Suppressor macrophage treated with lipopolysaccharide for 1 hour (primary cell): ENCODE measurements at regions not wholly inside any gene's neighbourhood (a gene's known extent, or its start where the extent isn't known, plus 50 kb on each side); places are given as distances from the start of the nearest gene placed in this dataset.

Experiments
- DNase-seq, 3 donors: peaks; one replicate each; pipeline ENCODE4 v3.0.0-alpha.2; 2020 to 2022

DNA sequence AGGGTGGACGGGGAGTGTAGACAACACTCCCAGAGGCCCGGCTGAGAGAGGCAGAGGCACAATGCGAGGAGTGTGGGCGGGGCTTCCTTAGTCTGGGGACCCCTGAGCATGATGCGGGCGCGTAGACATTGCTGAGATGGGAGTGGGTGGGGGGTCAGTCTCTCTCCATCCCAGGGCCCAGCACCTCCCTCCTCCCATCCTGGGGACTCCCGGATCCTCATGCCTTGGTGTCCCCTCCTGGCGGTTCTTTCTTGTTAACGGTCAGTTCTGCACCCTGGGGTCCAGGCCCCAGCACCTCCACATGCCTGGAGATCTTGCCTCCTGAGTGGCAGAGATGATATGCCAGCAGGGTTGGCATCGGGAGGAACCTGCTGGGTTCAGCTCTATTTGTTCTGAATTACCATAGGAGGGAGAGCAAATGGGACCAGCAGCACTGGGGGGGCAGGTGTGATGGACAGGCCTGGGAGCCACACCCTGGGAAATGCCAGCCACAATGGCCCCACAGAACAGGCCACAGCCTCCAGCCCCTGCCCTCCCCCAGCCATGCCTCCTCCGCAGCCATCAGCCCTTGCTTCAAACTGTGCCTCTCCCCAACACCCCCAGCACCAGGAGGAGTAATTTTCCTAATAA lies 55.7 kb downstream of the RTL6 start:
- DNase-seq: no peak

DNA sequence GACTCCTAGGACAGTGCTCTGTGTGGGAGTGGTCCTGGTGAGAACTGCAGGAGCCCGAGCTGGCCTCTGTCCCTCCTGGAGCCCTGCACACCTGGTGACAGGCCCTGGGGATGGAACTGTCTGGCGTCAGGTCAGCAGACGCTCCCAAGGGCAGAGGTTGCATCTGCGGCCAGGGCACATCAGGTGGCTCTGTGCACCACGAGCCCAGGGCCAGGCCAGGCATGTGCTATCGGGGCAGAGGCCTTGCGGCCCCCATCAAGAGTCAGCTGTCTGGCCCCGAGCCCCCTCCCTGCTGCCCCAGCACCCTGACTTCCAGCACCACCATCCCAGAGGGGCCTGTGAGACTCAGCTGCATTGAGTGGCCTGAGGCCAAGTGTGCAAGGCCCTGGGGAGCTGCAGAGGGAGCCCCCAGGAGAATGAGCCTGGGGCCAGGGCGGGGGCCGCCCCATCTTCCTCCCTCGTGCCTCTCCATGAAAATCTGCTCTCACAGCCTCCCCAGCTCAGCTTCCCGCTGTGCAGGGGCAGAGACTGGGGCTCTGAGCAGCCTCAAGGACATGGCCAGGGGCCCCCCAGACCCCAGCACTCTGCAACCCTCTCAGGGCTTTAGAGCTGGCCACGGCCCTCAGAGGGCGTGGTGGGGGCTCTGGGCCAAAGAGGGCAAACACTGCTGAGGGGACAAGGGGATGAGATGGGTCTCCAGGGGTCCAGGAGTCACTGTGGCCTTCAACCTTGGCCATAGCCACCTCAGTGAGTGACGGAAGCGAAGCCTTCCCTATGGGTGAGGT lies 56.4 kb downstream of the RTL6 start:
- DNase-seq: no peak

DNA sequence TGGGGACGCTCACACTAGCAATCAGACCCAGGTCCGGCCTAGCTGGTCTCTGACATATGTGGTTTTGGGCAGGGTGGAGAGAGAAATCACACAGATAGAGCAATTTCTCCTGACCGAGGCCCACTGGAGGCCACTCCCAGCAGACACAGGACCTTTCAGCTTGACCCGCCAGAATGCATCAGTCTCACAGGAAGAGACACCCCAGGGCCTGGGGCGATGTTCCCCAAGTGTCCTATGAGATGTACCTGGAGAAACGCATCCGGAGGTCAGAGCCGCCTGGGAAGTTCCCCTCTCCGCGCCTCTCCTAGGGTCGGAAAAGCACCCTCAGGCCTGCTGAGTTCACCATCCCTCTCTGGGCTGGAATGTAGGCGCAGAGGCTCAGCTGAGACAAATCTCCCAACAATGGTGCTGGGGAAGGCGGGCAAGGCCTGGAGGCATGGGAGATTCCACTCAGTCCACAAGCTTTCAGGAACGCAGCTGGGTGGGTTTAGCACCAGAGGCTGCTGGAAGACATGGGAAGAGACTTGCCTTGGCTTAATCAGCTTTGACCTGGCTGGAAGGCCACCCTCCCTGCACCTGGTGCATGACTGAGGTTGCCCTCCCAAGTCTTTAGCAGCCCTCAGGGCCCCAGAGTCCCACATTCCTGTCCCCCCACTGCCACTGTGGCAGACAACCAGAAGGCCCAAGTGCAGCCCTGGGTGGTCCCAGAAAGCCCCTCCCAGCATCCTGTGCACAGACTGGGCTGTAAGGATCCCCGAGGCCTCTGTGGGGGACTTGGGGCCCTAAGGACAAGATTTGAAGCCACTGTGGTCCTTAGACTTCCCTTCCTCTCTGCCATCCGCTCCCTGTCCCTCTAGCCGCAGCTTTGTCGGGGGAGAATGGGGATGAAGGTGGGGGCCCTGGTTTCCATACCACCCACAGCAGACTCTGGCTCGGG lies 57.5 kb downstream of the RTL6 start:
- DNase-seq: no peak

DNA sequence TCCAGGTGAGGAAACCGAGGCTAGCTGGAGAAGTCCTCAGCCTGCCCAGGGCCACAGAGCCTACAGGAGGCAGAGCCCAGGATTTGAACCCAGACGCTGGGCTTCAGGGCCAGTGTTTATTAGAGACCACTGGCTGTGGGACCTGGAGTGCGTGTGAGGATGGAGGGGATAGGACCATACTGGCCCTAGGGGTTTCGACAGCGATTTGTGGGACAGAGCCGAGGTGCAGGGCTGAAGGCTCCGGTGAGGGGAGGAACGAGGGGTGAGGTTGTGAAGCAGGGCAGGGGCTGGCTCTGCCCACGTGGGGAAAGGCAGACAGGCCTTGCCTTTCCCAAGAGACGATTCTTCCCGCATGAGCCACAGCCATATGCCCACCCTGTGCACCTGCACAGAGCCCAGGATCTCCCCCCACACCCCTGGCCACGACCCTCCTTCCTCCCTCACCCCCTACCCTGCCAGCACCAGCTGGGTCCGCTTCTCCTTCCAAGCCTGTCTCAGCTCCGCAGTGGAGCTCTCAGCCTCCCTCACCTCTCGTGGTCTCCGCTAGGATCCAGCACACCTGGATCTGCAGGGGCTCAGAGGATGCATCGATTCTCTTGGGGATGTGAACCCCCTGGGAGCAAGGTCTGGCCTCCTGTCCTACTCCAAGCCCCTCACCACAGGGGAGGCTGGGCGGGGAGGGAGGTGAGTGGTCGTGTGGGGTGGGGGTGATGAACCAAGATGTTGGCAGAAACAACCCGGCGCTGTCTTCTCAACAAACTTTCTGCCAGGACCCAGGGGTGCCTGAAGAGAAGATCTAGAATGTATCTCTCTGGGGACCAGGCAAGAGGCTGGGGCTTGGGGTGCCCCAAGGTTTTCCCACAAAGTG lies 58.4 kb downstream of the RTL6 start:
- DNase-seq: no peak

DNA sequence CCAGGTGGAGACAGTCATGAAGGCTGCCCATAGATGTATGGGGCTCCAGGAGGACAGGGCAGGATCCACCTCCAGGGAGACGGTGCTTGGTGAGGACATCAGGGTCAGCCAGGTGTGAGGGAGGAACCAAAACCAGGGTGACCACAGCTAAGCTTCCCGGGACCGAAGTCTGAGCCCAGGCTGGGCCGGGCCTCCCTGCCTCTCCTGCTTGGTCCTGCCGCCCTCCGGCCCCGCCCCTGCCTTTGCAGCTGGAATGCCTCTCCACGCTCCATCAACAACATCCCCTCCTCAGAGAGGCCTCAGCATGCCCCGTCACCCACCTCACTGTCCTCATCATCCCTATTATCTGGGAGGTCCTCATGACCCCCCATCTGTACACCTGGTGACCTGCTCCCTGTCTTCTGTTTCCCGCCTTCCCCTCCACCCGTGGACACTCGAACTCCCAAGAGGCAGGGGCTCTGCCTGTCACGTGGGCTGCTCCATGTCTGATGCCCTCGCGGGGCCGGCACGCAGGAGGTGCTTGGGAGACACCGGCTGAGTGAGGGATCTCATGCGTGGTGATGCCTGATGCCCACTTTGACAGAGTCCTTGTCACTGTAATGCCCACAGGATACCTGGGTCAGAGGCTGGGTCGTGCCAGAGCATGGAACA lies 59.4 kb downstream of the RTL6 start:
- no peak for DNase-seq

DNA sequence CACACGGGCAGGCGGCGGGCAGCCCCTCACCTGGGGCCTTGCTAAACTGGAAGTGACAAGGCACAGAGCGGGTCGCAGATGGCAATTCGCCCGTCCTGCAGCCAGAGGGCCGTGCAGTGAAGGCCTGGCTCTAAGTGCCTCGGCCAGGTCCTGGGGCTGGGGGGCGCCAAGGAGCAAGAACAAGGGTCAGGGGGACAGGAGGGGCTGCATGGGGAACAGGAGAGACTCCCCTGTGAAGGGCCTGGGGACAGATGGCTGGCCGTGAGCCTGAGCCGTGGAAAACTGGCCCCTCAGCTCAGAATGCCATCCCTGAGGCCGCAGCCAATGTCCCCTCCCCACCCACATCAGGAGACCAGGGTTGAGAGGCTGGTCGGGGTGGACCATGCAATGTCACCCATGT lies 60.0 kb downstream of the RTL6 start:
- DNase-seq: no peak

DNA sequence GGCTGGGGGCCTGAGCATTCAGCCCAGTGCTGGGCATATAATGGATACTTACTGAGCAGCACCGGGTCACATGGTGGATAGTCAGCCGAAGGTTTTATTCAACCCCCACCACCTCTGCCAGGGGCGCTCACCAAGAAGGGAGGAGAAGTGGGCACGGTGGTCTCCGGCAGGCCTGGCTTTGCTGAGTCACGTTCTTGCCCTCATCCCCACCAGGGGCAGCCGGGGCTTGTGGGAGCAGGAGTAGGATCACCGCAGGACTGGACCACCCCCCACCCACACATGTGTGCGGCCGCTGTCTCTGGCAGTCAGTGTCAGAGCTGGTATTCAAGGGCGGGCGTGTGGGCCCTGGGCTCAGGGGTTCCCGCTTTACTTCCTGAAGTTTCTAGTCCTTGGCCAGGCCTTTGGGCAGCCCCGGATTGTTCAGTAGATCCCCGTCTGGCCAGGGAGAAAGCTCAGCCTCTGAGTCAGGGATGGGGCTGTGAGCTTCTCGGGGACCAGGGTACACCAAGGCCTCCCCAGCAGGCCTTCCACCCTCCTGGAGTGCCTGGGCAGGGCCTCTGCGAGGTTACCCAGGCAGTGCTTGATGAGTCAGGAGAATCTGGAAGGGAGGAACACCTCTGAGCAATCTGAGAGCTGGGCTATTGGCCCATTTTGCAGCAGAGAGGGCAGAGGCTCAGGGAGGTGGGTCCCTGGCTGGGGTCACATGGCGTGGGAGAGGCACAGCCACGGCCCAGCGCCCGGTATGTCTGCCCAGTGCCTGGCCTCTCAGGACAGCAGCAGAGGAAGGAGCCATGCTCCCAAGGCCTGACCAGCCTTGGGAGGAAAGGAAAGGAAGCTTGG lies 60.6 kb downstream of the RTL6 start:
- DNase-seq: no peak

DNA sequence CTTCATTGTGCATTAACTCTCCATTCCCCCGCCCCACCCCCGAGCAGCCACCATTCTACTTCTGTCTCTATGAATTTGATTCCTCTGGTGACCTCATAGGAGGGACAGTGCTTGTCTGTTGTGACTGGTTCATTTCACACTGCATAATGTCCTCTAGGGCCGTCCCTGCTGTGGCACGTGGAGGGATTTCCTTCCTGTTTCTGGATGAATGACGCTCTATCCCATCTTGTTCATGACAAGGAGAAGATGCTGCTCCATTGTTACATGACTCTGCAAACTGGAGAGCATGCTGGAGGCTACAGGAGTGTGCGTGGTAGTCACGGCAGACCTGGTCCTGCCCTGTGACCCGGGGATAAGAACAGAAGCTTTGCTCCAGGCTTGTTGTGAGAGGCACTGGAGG lies 61.3 kb downstream of the RTL6 start:
- peak; percentile 42 to 63 (median 44) for DNase-seq

DNA sequence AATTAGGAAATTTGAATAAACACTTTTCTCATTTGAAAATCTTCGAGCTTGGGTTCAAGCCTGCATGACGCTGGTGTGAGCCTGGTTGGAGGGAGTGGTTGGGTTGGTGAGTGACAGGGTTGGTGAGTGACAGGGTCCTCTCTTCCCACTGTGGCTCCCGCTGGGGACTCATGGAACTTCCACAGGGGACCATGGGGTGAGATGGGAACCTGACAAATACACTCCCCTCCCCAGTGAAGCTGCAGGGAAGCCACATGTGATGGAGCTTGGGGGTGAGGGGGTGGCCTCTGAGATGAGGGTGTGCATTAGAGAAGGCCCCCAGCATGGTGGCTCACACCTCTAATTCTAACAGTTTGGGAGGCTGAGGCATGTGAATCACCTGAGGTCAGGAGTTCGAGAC lies 66.8 kb downstream of the RTL6 start:
- no peak for DNase-seq

DNA sequence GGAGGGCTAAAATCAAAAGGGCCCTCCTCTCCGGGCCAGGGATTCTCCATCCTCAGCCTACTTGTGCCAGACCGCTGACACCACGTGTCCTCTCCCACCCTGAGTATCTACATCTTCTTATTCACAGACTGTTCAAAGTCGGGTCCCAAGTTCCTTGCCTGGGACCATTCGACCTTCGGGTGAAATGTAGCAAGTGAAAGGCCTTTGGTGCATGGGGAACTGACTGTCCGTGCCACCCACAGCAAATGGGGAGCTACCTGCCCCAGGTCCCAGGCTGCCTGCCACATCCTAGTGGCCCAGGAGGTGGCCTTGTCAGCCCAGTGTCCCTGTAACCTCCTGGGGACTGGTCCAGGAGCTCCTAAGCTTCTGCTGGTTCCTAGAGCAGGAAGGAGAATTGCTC lies 67.3 kb downstream of the RTL6 start:
- no peak for DNase-seq

DNA sequence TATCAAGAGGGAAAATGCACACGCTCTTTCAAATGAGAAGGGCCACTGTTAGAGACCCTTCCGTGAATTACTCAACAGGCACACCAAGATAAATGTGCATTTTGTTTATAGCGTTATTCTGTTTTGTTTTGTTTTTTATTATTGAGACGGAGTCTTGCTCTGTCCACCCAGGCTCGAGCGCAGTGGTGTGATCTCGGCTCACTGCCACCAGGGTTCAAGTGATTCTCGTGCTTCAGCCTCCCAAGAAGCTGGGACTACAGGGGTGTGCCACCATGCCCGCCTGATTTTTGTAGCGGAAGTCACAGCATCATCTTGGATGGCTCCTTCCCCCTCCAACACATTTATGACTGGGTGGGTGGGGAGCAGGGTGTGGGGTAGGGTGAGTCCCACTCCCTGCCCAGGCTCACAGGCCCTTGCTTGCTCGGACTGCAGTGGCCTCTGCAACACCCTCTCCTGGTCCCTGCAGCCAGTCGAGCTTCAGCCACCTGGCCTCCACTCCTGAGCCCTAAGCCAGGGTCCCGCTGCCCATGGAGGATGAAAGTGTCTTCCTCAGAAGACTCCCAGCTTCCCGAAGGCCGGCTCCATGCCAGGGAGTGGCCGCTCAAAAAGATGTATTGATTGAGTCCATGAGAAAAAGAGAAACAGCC lies 68.0 kb downstream of the RTL6 start:
- no peak for DNase-seq

DNA sequence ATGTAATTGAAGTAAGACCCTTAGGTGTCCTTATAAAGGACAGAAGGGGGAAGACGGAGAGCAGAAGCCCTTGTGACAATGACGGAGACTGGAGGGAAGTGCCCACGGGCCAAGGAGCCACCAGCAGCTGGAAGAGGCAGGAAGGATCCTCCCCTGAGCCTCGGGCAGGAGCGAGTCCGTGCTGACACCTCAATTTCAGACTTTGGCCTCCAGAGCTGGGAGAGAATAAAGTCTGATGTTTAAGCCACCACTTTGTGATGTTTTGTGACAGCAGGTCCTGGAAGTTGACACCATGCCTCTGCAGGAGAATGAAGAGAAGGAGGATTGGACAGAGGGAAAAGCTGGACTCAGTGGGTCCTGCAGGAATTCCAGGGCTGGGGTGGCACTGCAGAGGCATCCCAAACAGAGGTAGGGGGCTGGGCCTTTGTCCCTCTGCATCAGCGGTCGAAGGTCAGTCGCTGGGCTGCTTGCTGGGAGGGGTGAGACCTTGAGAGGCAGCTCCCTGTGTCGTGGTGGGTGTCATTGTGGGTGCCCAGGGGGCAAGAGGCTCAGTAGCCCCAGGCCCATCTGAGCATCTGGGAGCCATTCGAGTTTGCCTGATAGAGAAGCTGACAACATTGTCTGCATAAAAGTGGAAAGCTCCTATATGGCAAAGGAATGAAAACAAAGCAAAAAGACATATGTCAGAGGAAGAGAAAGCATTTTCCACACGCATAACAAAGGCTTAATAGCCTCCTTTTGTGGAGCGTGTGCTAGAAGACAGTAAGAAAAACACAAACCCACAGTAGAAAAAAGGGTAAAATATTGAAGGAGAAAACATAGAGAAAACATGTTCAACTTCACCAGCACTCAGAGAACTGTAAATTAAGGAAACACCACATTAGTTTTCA lies 68.8 kb downstream of the RTL6 start:
- no peak for DNase-seq

DNA sequence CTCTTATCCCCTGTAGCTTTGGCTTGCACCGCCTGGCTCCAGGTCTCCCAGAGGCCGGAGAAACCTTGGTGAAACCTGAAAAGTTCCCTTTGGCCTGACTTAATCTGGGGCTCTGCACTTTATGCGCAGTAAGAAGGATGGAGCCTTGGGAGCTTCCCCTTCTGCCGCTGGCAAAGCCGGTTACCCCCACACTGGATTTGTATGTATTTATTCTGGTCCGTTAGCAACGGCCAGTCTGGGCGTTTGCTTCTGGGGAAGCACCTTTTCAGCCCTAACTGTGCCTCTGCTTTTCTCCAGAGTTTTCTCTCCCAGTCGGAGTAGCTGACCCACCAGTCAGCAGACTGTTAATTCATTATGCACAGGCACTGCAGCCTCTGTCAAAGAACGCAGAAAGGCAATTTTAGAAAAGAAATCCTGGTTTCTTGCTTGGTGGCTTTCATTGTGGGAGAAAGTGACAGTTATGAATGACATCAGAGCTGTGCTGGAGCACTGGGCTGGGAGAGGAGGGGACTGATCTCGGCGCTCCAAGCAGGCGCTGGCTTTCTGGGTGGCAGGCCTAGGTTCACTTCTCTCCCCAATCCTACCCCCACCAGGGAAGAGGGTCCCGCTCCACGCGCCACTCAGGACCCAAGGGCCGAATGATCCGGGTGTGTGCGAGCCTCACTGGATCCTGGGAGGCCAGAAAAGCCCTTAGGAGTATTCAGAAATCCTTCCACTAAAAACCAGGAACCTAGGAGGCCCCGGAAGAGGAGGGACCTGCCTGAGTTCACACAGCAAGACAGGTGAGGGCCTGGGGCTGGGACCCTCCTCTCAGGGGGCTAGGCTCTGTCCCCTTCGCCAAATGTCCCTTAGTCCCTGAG lies 70.2 kb downstream of the RTL6 start:
- no peak for DNase-seq

DNA sequence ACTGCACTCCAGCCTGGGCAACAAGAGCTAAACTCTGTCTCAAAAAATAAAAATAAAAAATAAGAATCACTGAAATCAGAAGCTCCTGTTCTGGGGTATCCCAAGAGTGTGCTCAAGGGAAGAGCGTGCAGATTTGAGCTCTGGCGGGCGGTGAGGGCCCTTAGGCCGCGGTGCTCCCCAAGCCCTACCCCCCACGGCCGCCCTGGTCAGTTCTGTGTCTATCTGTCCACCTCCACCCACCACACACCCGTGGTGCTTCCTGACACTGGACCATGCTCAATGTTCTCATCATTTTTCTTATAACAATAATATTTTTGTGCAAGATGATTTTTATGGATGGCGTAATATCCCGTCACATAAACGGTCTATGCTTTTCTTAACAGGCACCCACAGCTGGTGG lies 71.1 kb downstream of the RTL6 start:
- no peak for DNase-seq

DNA sequence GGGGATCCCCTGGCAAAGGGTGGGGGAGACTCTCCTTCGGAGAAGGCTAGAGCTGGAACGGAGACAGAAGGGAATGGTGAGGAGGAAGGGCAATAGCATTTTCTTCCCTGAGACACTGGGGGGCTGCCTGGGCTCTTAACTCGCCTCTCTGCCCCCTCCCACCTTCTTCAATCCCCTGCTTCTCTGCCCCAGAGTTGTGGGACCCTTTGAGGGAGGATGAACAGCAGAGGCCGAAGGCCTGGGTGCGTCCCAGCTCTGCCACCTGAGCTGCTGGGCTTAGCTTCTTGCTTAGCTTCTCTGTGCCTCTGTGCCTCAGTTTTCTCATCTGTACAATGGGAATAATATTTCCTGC lies 72.4 kb downstream of the RTL6 start:
- no peak for DNase-seq

DNA sequence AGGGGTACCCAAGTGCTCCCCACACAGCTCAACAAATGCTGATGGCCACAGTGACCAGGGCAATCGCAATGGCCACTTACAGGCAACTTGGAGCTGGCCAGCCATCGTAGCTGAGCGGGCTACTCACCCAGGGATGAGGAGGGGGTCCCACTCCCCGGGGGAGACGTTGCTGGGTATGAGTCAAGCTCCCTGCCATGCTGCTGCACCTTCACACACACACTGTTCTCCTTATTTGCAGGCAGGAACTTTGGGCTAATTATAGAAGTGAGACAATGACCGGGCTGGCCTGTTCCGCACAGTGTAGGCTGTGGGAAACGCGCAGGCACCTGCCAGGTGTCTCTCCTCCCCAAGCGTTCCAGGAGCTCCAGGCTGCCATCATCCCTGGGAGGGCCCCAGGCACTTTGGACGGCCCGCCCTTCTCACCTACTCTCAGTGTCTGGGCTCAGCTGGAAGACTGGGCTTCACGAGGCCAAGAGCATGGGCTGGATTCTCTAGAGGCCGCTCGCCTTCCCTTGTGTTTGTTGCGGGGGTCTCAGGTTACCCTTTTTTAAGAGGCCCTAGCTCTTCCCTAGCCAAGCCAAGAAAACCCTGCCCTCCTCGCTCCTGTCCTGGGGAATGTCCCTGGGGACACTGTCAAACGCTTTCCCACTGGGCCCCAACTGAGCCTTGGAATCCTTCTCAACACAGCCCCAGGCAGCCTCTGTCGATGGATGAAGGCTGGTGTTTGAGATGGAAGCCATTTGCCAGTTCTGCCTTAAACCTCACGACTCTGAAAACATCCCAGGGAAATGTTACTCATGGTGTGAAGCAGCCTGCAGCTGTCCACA lies 73.0 kb downstream of the RTL6 start:
- DNase-seq: no peak

DNA sequence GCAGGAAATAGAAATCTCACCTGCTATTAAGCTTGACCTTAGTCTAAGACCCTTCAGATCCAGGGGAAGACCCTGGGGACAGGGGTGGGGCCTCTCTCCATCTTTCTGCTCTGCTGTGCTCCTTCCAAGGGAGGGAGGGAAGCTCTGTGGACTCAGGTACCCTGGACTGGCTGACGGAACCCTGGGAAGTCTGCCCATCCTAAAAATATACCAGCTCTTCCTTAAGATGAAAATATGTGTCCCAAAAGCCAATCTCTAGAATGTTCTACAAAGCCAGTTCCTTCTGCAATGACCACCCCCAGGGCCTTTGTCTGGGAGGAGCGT lies 73.7 kb downstream of the RTL6 start:
- DNase-seq: no peak
